Glutamatergic neuron (in vitro differentiated cells): ENCODE measurements at regions not wholly inside any gene's neighbourhood (a gene's known extent, or its start where the extent isn't known, plus 50 kb on each side); places are given as distances from the start of the nearest gene placed in this dataset.
A peak's percentile ranks its signal among the peaks of the same experiment; 100 is the strongest.

ENCODE experiments used
- DNase-seq: peaks from one replicate; pipeline ENCODE4 v3.0.0; 2022
- H3K27ac Mint-ChIP-seq: one replicate; pipeline ENCODE4 v1.8.0; 2020; ENCODE audit warnings: mild to moderate bottlenecking, mixed read lengths, inconsistent platforms; ENCODE audit not compliant: unreplicated experiment
- H3K27me3 Mint-ChIP-seq: one replicate; pipeline ENCODE4 v1.8.0; 2020; ENCODE audit warnings: mild to moderate bottlenecking, moderate library complexity, mixed read lengths, inconsistent platforms; ENCODE audit not compliant: unreplicated experiment
- H3K36me3 Mint-ChIP-seq: one replicate; pipeline ENCODE4 v1.8.0; 2020; ENCODE audit warnings: mild to moderate bottlenecking, mixed read lengths, inconsistent platforms; ENCODE audit not compliant: unreplicated experiment
- H3K4me1 Mint-ChIP-seq: one replicate; pipeline ENCODE4 v1.8.0; 2020; ENCODE audit warnings: mild to moderate bottlenecking, low read depth, mixed read lengths, inconsistent platforms; ENCODE audit not compliant: unreplicated experiment
- H3K4me3 Mint-ChIP-seq: one replicate; pipeline ENCODE4 v1.8.0; 2020; ENCODE audit warnings: mild to moderate bottlenecking, mixed read lengths, inconsistent platforms; ENCODE audit not compliant: unreplicated experiment
- H3K9me3 Mint-ChIP-seq: one replicate; pipeline ENCODE4 v1.8.0; 2020; ENCODE audit warnings: mild to moderate bottlenecking, moderate library complexity, mixed read lengths, inconsistent platforms; ENCODE audit not compliant: unreplicated experiment
- CTCF ChIP-seq: fragments of 200-600 bp; sonication (generic); IDR thresholded peaks from one replicate; pipeline ENCODE4 v1.5.0; 2021; ENCODE audit not compliant: partially characterized antibody, unreplicated experiment

DNA sequence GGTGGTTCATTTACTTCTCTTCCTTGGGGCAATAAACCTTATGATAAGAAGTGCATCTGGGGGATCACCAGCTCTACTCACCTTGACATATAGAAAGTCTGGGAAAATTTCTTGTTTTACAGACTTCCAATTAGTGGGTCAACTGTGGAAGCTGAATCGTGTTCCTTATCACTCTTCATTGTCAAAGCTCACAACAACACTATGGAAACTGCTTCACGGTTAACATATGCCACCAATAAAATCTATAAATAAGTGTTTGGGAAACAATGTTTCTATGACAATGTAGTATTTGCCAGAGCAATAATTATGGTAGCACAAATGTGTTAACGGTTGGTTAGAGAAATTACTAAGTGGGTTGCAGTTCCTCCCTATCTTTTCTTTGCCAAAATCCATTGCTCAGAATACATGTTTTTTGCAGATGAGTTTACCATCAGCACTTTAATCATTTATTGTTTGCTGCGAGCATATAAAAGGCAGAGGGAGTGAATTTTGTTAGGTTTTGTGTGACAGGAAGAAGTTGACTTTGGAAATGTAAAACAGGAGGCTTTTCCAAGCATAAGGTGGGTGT is 321.8 kb downstream of the RFC3 start:
- no peaks in the 10 kb centered on the region for H3K36me3 Mint-ChIP-seq
- peaks cover 8% of the 10 kb centered on the region for H3K4me1 Mint-ChIP-seq
- no peak for DNase-seq
- H3K4me3 Mint-ChIP-seq: no peak overlapping the region
- H3K27me3 Mint-ChIP-seq: no peaks in the 10 kb centered on the region
- no peak for TF ChIP-seq CTCF
- no peak overlapping the region for H3K27ac Mint-ChIP-seq
- no peaks in the 10 kb centered on the region for H3K9me3 Mint-ChIP-seq

- no peak for DNase-seq
- H3K4me3 Mint-ChIP-seq: no peak overlapping the region
- H3K36me3 Mint-ChIP-seq: no peaks in the 10 kb centered on the region
- TF ChIP-seq CTCF: peak; percentile 36
- H3K9me3 Mint-ChIP-seq: no peaks in the 10 kb centered on the region
- peaks cover 13% of the 10 kb centered on the region for H3K4me1 Mint-ChIP-seq
- no peaks in the 10 kb centered on the region for H3K27me3 Mint-ChIP-seq
- H3K27ac Mint-ChIP-seq: no peak overlapping the region
Measured at GRCh38 chr13:34143637-34144036, 325.7 kb downstream of the RFC3 start.

DNA sequence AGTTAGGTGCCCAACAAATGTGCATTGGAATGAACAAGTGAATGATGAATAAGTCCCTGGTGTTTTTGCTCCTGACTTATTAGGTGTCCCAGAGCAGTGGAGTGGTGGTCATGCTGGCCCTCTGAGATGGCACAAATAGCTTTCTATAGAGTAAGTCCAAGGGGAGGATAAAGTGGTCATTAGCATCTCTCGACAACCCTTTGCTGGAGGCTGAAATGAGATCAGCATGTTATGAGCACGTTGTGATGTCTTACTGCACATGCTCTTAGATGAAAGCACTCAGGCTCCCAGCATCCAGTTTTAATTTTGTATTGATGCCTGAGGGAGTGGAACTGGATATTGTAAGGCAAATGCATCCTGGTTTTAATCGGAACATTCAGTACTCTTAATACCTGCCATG is 326.2 kb downstream of the RFC3 start:
- Mint-ChIP-seq H3K36me3 (no peaks in the 10 kb centered on the region), H3K27me3 (no peaks in the 10 kb centered on the region), H3K27ac (peak overlapping the region; percentile 6), H3K9me3 (no peaks in the 10 kb centered on the region), H3K4me3 (peak overlapping the region; percentile 23), H3K4me1 (peaks cover 15% of the 10 kb centered on the region)
- TF ChIP-seq CTCF: no peak
- no peak for DNase-seq

DNA sequence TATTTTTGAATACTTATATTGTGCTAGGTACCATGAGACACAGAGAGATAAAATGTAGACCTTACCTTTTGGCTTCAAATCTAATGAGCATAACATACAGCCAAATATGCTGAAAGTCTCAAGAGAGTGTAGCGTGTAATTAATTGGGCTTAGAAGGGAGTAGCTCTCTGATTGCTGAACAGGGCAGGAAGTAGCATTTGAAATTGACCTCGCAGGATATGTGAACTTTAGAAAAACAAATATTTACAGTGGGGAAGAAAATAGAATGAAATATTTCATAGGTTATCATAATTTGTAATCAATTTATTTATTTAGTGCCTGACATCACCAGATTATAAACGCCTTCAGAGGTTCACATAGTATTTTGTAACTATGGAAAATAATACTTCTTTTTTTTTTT is 327.1 kb downstream of the RFC3 start:
- H3K36me3 Mint-ChIP-seq: no peaks in the 10 kb centered on the region
- H3K4me1 Mint-ChIP-seq: peaks cover 15% of the 10 kb centered on the region
- no peaks in the 10 kb centered on the region for H3K9me3 Mint-ChIP-seq
- no peak overlapping the region for H3K27ac Mint-ChIP-seq
- H3K27me3 Mint-ChIP-seq: no peaks in the 10 kb centered on the region
- TF ChIP-seq CTCF: no peak
- DNase-seq: no peak
- no peak overlapping the region for H3K4me3 Mint-ChIP-seq

- no peak for TF ChIP-seq CTCF
- Mint-ChIP-seq H3K4me1 (peaks cover 15% of the 10 kb centered on the region), H3K36me3 (no peaks in the 10 kb centered on the region), H3K27me3 (no peaks in the 10 kb centered on the region), H3K4me3 (no peak overlapping the region), H3K27ac (peak overlapping the region; percentile 50), H3K9me3 (no peaks in the 10 kb centered on the region)
- no peak for DNase-seq
Measured at GRCh38 chr13:34148359-34148758, 330.4 kb downstream of the RFC3 start.
